Stimulated activated naive CD8-positive, alpha-beta T cell treated with anti-CD3 and anti-CD28 coated beads, Interleukin-15, Interleukin-2, amounts not matched to agents 100 ng/mL and 50 ng/mL, for 24 hours (primary cell): ENCODE measurements at regions not wholly inside any gene's neighbourhood (a gene's known extent, or its start where the extent isn't known, plus 50 kb on each side); places are given as distances from the start of the nearest gene placed in this dataset.

Experiments
- H3K27ac Mint-ChIP-seq: one replicate; pipeline ENCODE4 v1.8.0; 2021; ENCODE audit warnings: mild to moderate bottlenecking, mixed read lengths
- H3K27me3 Mint-ChIP-seq: one replicate; pipeline ENCODE4 v1.8.0; 2021; ENCODE audit warnings: mixed read lengths
- H3K36me3 Mint-ChIP-seq: one replicate; pipeline ENCODE4 v1.8.0; 2021; ENCODE audit warnings: low read depth, mixed read lengths
- H3K4me1 Mint-ChIP-seq: one replicate; pipeline ENCODE4 v1.8.0; 2021; ENCODE audit warnings: low read depth, mixed read lengths
- H3K4me3 Mint-ChIP-seq: one replicate; pipeline ENCODE4 v1.8.0; 2021; ENCODE audit warnings: mild to moderate bottlenecking, mixed read lengths
- H3K9me3 Mint-ChIP-seq: one replicate; pipeline ENCODE4 v1.8.0; 2021; ENCODE audit warnings: mixed read lengths

- Mint-ChIP-seq H3K4me3 (no peak overlapping the region), H3K36me3 (no peaks in the 10 kb centered on the region), H3K4me1 (no peaks in the 10 kb centered on the region), H3K9me3 (peaks cover 4% of the 10 kb centered on the region), H3K27me3 (no peaks in the 10 kb centered on the region), H3K27ac (no peak overlapping the region)
Observed at GRCh38 chr18:41024792-41025191, 930.2 kb upstream of the PIK3C3 start.

- no peak overlapping the region for H3K27ac Mint-ChIP-seq
- peaks cover 4% of the 10 kb centered on the region for H3K9me3 Mint-ChIP-seq
- no peaks in the 10 kb centered on the region for H3K36me3 Mint-ChIP-seq
- H3K4me1 Mint-ChIP-seq: no peaks in the 10 kb centered on the region
- H3K27me3 Mint-ChIP-seq: no peaks in the 10 kb centered on the region
- H3K4me3 Mint-ChIP-seq: no peak overlapping the region
Observed at GRCh38 chr18:41022484-41022883, 932.5 kb upstream of the PIK3C3 start.

GRCh38 chr18:41021089-41021488 is 933.9 kb upstream of the PIK3C3 start:
- H3K4me3 Mint-ChIP-seq: no peak overlapping the region

GRCh38 chr18:41012194-41012593 is 942.8 kb upstream of the PIK3C3 start:
- Mint-ChIP-seq H3K9me3 (peaks cover 12% of the 10 kb centered on the region), H3K4me1 (no peaks in the 10 kb centered on the region), H3K36me3 (no peaks in the 10 kb centered on the region), H3K4me3 (no peak overlapping the region), H3K27ac (no peak overlapping the region), H3K27me3 (no peaks in the 10 kb centered on the region)

More at GRCh38 chr18:41021089-41021488, 933.9 kb upstream of the PIK3C3 start:
- Mint-ChIP-seq H3K36me3 (no peaks in the 10 kb centered on the region), H3K4me1 (no peaks in the 10 kb centered on the region), H3K27ac (no peak overlapping the region), H3K9me3 (peaks cover 4% of the 10 kb centered on the region), H3K27me3 (no peaks in the 10 kb centered on the region)

GRCh38 chr18:41009926-41010325 is 945.1 kb upstream of the PIK3C3 start:
- Mint-ChIP-seq H3K36me3 (no peaks in the 10 kb centered on the region), H3K27ac (no peak overlapping the region), H3K4me3 (no peak overlapping the region), H3K9me3 (peaks cover 9% of the 10 kb centered on the region), H3K4me1 (no peaks in the 10 kb centered on the region), H3K27me3 (no peaks in the 10 kb centered on the region)

GRCh38 chr18:41004324-41004723 is 950.7 kb upstream of the PIK3C3 start:
- H3K27ac Mint-ChIP-seq: no peak overlapping the region
- no peaks in the 10 kb centered on the region for H3K36me3 Mint-ChIP-seq
- H3K4me1 Mint-ChIP-seq: no peaks in the 10 kb centered on the region
- no peak overlapping the region for H3K4me3 Mint-ChIP-seq
- no peaks in the 10 kb centered on the region for H3K9me3 Mint-ChIP-seq
- no peaks in the 10 kb centered on the region for H3K27me3 Mint-ChIP-seq

GRCh38 chr18:40995529-40995928 is 959.5 kb upstream of the PIK3C3 start:
- Mint-ChIP-seq H3K27ac (no peak overlapping the region), H3K27me3 (no peaks in the 10 kb centered on the region), H3K4me1 (no peaks in the 10 kb centered on the region), H3K4me3 (no peak overlapping the region), H3K36me3 (no peaks in the 10 kb centered on the region), H3K9me3 (peaks cover under 1% of the 10 kb centered on the region)

GRCh38 chr18:40993363-40993762 is 961.7 kb upstream of the PIK3C3 start:
- H3K4me1 Mint-ChIP-seq: no peaks in the 10 kb centered on the region
- H3K27me3 Mint-ChIP-seq: no peaks in the 10 kb centered on the region
- H3K36me3 Mint-ChIP-seq: no peaks in the 10 kb centered on the region
- no peak overlapping the region for H3K27ac Mint-ChIP-seq
- peaks cover 6% of the 10 kb centered on the region for H3K9me3 Mint-ChIP-seq
- no peak overlapping the region for H3K4me3 Mint-ChIP-seq

GRCh38 chr18:40987581-40987980 is 967.5 kb upstream of the PIK3C3 start:
- Mint-ChIP-seq H3K27ac (no peak overlapping the region), H3K4me3 (no peak overlapping the region), H3K27me3 (no peaks in the 10 kb centered on the region), H3K9me3 (peaks cover 13% of the 10 kb centered on the region), H3K36me3 (no peaks in the 10 kb centered on the region), H3K4me1 (no peaks in the 10 kb centered on the region)

GRCh38 chr18:40985436-40985835 is 969.6 kb upstream of the PIK3C3 start:
- H3K27me3 Mint-ChIP-seq: no peaks in the 10 kb centered on the region
- peaks cover 11% of the 10 kb centered on the region for H3K9me3 Mint-ChIP-seq

GRCh38 chr18:40984856-40985255 is 970.2 kb upstream of the PIK3C3 start:
- H3K36me3 Mint-ChIP-seq: no peaks in the 10 kb centered on the region
- H3K27ac Mint-ChIP-seq: no peak overlapping the region
- no peaks in the 10 kb centered on the region for H3K27me3 Mint-ChIP-seq
- no peak overlapping the region for H3K4me3 Mint-ChIP-seq
- H3K4me1 Mint-ChIP-seq: no peaks in the 10 kb centered on the region
- peaks cover 7% of the 10 kb centered on the region for H3K9me3 Mint-ChIP-seq

More at GRCh38 chr18:40985436-40985835, 969.6 kb upstream of the PIK3C3 start:
- Mint-ChIP-seq H3K4me3 (no peak overlapping the region), H3K36me3 (no peaks in the 10 kb centered on the region), H3K4me1 (no peaks in the 10 kb centered on the region), H3K27ac (no peak overlapping the region)

GRCh38 chr18:40983835-40984234 is 971.2 kb upstream of the PIK3C3 start:
- no peaks in the 10 kb centered on the region for H3K4me1 Mint-ChIP-seq
- H3K27me3 Mint-ChIP-seq: no peaks in the 10 kb centered on the region
- no peak overlapping the region for H3K27ac Mint-ChIP-seq
- H3K9me3 Mint-ChIP-seq: peaks cover 7% of the 10 kb centered on the region
- no peaks in the 10 kb centered on the region for H3K36me3 Mint-ChIP-seq
- H3K4me3 Mint-ChIP-seq: no peak overlapping the region

- no peaks in the 10 kb centered on the region for H3K4me1 Mint-ChIP-seq
- H3K27ac Mint-ChIP-seq: no peak overlapping the region
- H3K9me3 Mint-ChIP-seq: peaks cover 7% of the 10 kb centered on the region
- H3K4me3 Mint-ChIP-seq: no peak overlapping the region
- H3K36me3 Mint-ChIP-seq: no peaks in the 10 kb centered on the region
- no peaks in the 10 kb centered on the region for H3K27me3 Mint-ChIP-seq
Observed at GRCh38 chr18:40980171-40980570, 974.9 kb upstream of the PIK3C3 start.

GRCh38 chr18:40976050-40976449 is 979.0 kb upstream of the PIK3C3 start:
- Mint-ChIP-seq H3K27ac (no peak overlapping the region), H3K4me3 (no peak overlapping the region), H3K9me3 (peaks cover 18% of the 10 kb centered on the region), H3K4me1 (no peaks in the 10 kb centered on the region), H3K36me3 (no peaks in the 10 kb centered on the region), H3K27me3 (no peaks in the 10 kb centered on the region)

GRCh38 chr18:40974448-40974847 is 980.6 kb upstream of the PIK3C3 start:
- Mint-ChIP-seq H3K9me3 (peaks cover 18% of the 10 kb centered on the region), H3K27ac (no peak overlapping the region), H3K27me3 (no peaks in the 10 kb centered on the region), H3K4me3 (no peak overlapping the region), H3K36me3 (no peaks in the 10 kb centered on the region), H3K4me1 (no peaks in the 10 kb centered on the region)

- Mint-ChIP-seq H3K4me3 (no peak overlapping the region), H3K27ac (no peak overlapping the region), H3K36me3 (no peaks in the 10 kb centered on the region)
Observed at GRCh38 chr18:40962784-40963183, 992.2 kb upstream of the PIK3C3 start.

More at GRCh38 chr18:40962784-40963183, 992.2 kb upstream of the PIK3C3 start:
- H3K9me3 Mint-ChIP-seq: peaks cover 11% of the 10 kb centered on the region
- no peaks in the 10 kb centered on the region for H3K4me1 Mint-ChIP-seq
- H3K27me3 Mint-ChIP-seq: no peaks in the 10 kb centered on the region
